HT-29 (cell line): ENCODE measurements at regions not wholly inside any gene's neighbourhood (a gene's known extent, or its start where the extent isn't known, plus 50 kb on each side); places are given as distances from the start of the nearest gene placed in this dataset.
"Not testable (repeated sequence)": the region's sequence is repeated elsewhere in the genome, so short reads cannot be mapped to it uniquely, and the experiment has no call there.

Source experiments
- DNase-seq: peaks from one replicate; pipeline ENCODE4 v3.0.0-alpha.2; 2015; ENCODE audit warnings: low spot score

DNA sequence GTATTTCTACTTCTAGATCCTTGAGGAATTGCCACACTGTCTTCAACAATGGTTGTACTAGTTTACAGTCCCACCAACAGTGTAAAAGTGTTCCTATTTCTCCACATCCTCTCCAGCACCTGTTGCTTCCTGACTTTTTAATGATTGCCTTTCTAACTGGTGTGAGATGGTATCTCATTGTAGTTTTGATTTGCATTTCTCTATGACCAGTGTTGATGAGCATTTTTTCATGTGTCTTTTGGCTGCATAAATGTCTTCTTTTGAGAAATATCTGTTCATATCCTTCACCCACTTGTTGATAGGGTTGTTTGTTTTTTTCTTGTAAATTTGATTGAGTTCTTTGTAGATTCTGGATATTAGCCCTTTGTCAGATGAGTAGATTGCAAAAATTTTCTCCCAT, 1447.0 kb downstream of the ZPLD1 start:
- not testable (repeated sequence) for DNase-seq

DNA sequence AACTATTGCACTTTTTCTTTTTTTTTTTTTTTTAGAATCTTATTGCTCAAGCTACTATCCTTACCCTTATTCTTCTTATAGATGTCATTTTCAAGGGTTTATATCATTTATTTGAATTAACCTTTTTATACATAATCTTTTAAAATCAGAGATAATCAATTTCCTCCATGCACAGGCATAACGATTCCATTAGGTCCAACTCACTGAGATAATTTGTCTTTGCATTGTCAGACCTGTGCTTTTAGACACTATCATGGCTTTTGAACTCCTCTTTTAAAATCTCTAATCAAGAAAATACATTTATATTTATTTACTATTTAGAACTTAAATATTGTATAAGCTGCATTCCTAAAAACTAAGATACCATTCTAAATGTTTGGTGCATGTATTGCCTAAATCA, 1454.9 kb downstream of the ZPLD1 start:
- no peak for DNase-seq

DNA sequence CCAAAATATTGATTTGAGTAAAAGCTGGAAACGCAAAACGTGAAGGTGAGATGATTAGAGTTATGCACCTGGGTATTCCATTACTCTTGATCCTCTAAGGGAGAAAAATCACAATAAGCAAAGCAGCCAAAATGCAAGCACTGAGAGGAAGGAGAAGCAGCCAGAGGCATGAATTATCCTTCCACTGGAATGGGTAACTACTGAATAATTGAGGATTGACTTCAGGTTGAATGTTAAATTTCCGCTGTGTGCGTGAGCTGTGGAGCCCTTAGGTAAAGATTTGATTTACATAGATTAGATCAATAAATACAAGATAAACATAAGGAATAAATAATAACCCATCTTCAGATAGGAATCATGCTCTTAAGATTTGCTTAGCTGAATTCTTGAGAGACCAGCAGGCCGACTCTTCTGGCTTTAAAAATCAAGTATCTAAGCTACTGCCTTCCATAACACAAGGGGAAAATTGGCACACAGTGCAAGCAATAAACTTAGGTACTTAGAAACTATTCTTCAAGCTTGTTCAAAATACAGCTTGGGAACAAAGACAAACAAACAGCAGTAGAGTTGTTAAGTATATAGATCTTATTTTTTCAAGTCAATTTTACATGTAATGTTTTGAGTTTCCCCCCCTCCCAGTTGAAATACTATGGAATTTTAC, 1459.5 kb downstream of the ZPLD1 start:
- no peak for DNase-seq

DNA sequence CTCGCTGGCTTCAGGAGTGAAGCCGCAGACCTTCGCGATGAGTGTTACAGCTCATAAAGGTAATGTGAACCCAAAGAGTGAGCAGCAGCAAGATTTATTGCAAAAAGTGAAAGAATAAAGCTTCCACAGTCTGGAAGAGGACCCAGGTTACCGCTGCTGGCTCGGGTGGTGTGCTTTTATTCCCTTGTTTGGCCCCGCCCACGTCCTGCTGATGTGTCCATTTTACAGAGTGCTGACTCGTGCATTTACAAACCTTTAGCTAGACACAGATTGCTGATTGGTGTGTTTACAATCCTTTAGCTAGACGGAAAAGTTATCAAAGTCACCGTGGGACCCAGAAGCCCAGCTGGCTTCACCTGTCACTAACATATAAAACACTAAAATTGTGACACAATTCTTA, 1464.5 kb downstream of the ZPLD1 start:
- DNase-seq = no peak

DNA sequence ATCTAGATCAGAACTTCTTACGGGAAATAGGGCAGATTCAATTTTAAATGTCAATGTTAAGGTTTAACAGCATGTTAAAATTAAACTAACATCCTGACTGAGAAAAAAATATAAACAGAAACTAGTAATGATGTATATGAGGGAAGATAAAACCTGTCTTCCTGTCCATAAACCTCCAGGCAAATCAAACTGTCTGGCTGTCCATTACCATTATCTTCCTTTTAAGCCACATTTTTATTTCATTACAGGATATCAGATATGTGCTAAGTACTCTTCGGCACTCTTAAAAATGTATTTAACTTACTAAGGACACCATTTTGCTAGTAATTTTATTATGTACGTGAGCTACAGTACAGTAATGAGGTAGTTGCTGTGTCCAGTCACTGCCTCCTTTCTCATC, 1461.7 kb upstream of the ALCAM start:
- no peak for DNase-seq

DNA sequence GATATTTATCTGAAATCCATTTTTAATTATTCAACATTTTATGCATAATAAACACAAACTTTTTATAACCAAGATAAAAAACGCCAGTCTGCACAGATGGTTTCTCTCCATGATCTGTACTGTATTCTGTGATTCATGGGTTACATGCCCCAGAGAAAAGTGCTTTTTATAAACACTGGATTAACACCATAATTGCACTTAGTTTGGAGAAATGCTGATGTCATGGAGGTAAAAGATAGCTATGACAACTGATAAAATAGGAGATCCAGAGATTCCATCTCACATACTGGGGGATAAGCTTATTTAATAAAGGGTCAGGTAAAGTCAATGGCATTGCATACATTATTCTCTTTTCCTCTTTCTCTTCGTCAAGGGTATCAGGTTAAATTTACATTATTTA, 1460.4 kb upstream of the ALCAM start:
- no peak for DNase-seq

DNA sequence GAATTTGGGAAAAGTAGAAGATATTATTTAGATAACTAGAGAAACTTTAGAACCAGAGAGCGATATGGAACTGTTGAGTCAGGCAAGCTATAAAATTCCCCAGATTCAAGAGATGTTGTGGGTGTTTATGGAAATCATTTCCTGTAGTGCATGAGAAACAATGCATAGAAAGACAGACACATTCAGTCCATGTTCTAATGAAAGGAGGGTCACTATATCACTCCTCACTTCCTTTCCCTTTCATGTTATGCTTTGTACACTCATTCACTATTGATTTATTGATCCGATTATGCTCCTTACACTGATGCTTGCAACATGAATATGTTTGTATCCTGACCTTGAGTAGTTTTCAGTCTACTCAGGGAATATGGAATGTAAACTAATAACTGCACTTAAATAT, 1459.9 kb upstream of the ALCAM start:
- no peak for DNase-seq

DNA sequence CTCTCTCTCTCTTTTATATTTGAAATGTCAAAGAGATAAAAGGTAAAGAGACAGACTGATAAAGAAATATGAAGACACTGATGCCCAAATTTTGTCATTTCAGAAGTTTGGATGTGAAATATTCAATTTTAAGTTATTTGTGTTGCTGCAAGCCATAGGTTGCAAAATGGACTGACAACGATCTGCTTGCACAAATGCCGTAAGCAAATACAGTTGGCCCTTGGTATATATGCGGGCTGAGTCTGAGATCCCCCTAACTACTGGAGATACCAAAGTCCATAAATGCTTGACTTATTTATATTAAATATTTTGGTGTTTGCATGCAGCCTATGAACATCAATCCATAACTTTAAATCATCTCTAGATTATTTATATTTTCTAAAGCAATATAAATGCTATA, 1459.1 kb upstream of the ALCAM start:
- no peak for DNase-seq

DNA sequence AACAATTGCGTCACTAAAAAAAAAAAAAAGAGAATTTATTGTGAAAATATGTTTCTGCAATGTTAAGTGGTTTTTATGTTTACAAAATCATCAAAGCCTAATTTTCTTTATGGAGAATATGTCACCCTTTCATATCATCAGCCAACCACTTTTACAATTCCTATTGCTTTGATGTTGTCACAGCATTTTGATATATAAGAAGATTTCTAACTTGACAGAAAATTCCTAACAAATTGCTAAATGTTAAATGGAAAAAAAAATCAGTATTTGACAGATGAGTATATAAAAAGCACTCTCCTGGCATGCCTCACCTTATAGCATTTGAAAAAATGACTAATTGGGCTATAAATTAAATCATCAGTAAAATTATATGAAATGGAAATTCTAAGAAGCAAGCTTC, 1457.3 kb upstream of the ALCAM start:
- no peak for DNase-seq

DNA sequence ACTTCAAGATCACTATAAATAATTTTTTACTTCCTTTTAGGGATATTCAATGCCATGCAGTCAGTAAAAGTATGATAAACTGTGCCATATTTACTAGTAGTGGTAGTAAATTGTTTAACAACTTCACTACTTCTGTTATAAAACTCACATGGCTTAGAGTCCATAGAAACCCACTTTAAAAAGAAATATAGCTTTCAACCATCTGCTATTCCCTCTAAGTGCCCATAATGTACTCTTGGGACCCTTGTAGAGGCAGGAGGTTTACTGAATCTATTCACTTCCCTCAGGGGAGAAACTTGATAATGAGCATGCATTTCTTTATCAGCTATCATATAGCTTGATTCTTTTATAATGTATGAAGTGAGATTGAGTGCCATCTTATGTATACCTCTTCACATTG, 1448.4 kb upstream of the ALCAM start:
- no peak for DNase-seq

DNA sequence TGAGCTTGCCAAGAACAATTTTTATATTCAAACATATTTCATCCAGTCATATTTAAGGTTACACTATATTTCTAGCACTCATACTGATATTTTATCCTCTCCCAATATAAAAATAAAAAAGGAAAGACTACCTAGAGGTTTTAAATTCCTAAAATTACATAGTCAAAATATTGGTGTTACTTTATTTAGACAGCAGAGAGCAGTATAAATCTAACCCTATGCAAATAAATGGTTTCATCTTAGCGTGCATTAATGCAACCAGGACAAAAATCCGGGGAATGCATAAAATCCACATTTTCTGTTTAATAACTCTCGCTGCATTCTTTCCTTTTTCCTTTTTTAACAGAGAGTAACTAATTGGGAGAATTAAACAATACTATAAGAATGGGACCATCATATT, 1447.4 kb upstream of the ALCAM start:
- no peak for DNase-seq

DNA sequence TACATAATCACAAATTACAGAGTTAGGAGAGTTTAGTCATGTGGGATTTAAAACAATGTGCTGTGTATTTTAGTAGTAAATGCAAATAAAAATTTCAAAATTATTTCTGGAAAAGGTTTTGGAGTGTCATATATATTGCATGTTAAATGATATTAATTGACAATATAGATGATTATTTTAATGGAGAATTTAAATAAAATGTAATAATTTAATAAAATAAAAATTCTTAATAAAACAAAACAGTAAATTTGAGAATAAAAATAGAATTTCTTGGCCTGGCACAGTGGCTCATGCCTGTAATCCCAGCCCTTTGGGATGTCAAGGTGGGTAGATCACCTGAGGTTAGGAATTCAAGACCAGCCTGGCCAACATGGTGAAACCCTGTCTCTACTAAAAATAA, 1442.8 kb upstream of the ALCAM start:
- DNase-seq = no peak

DNA sequence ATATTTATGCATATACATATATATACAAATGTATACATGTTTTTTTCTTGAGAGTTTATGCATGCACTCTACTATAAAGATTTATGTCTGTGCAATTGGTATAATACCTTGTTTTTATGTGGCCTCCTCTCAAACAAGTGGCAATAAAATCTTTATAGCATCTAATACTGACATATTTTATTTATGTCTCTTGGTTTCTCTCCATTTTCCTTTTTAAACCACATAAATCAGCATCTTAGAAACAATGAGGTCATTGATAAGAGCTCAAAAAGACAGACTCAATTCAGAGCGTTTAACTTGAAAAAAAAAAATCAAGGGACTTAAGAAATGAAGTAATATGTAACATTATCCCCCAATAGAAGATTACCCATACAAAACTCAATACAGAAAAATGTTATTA, 1442.2 kb upstream of the ALCAM start:
- DNase-seq = no peak

DNA sequence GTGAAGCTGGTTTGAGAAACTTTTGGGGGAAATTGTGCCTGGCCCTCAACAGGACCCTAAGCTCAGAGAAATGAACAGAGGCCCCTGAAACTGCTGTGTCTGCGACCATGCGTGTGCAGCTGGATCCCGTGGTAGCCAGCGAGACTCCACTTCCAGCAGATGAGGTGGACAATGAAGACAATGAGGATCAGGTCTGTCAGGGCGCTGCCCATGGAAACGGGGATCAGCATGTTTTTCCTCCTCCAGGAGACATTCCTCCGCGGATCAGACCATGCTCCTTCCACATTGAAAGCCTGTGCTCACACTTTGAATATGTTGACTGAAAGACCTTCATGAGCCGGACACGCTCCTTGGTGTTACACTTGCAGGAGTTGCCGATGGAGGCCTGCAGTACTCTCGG, 1439.8 kb upstream of the ALCAM start:
- DNase-seq = no peak

DNA sequence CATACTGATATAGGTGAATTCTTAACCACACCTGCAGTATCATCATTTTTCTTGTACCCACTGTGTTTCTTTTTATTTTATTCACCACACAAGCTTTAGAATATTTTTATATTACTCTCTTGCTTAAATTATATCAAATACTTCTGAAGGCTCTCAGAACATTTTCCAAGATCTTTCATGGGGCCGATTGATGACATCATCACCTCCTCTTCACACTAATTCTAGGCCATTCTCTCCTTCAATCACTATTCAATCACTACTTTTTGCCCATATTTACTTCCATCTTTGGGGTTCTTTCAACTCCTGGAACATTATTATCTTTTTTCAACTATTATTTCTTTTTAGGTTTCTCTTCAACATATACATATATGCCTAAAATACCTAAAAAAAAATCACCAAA, 1438.8 kb upstream of the ALCAM start:
- no peak for DNase-seq

DNA sequence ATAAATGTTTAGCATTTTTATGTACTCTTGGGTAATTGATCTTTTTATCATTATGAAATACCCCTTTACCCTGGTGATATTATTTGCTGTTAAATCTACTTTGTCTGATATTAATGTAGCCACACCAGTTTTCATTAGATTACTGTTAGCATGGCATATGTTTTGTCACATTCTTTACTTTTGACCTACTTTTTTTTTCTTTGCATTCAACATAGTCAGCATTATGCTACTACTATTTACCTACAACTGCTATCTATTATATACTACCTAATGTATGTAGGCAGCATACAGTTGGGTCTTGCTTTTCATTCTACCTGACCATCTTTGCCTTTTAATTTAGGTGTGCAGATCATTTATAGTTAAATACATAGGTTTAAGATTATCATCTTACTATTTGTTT, 1429.6 kb upstream of the ALCAM start:
- DNase-seq = no peak

DNA sequence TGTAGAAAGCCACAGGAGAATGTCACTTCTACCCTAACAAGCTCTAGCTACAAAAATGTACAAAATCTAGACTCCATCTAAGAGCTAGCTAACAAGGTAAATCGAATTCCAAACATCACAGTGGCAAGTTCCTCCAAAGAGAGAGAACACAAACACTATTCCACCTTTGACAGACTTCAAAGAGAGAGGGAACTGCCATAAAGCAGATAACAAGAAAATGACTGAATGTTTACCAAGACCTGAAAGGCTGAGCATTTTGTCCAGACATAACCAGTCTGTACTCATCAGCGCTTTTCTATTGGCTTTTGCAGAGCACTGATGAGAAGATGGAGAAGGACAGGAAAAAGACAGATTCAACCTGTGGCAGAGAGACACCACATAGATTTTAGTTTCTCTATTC, 1419.6 kb upstream of the ALCAM start:
- DNase-seq = no peak

DNA sequence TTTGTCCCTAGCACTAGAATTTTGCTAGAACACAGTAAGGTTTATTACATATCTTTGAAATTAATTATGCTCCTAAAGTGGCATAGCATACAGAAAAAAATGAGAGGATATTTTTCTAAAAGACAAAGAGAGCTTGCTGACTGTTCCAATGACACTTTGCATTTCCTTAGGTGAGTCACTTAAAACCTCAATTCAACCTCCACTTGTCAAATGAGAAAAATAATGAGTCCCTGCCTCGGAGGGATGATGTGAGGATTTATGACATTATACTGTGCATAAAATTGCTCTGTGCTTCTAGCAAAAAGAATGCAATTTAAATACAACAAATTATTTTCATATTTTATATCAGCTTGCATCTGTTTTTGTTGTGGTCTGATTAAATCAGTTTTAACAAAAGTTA, 1417.0 kb upstream of the ALCAM start:
- DNase-seq = no peak

DNA sequence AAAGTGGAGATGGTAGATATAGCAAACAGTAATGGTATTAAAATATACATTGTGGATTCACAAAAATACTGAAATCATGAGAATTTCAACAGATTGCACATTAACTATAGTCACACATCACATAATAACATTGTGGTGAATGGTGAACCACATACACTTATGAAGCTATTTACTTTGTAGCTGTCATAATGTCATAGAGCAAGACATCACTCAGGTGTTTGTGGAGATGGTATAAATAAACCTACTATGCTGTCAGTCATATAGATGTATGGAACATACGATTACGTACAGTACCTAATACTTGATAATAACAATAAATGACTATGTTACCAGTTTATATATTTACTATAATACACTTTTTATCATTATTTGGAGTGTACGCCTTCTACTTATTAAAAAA, 1416.0 kb upstream of the ALCAM start:
- DNase-seq = no peak

DNA sequence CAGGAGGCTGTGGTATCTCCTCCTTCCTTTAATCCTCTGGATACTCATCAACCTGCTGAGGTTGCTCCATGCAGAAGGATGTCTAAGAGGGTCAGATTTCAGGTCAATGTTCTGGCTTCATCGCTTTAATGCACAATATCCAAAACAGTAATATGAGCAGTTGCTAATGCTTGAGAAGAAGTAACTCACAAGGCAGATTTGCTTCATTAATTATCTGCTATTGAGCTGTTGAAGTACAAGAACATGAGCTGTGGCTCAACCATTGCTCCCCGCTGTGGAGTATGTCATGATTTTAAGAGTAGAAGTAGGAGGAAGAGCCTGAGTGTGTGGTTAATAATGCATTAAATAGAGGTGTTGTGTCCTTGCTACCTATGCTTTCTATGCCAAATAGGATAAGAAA, 1412.9 kb upstream of the ALCAM start:
- DNase-seq = no peak

DNA sequence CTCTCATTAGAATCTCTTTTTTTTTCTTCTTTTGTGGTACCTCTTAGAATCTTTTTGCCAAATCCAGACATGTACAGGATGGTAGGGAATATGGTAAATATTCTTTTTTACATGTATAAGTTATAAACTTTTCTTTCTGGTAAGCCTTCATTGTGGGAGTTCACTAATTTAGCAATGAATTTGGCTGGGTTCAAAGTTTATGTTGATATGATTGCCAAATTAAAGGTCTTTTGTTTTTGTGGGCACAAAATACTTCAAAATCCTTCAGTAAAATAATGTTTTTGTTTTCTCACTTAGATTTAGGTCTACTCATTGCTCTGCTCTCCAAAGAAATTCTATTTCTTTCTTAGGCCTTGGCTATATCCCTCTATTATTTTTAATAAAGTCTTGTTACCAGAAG, 1405.9 kb upstream of the ALCAM start:
- DNase-seq = no peak

DNA sequence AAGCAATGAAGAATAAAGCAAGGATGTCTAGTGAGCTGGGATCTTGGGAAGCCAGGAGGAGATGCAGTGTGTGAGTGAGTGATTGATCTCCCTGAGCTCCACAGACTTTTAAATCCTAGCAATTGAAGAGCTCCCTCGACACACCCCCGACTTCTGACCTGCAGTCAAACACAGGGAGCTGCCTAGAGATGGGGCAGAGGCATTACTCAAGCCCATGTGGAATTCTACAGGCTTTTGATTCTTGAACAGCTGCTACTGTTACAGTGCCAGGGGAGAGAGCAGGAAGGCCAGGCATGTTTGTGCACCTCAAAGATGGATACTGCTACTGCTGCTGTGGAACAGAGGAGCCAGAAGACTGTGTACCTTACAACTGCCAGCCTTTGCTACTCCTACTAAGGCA, 1403.1 kb upstream of the ALCAM start:
- no peak for DNase-seq

DNA sequence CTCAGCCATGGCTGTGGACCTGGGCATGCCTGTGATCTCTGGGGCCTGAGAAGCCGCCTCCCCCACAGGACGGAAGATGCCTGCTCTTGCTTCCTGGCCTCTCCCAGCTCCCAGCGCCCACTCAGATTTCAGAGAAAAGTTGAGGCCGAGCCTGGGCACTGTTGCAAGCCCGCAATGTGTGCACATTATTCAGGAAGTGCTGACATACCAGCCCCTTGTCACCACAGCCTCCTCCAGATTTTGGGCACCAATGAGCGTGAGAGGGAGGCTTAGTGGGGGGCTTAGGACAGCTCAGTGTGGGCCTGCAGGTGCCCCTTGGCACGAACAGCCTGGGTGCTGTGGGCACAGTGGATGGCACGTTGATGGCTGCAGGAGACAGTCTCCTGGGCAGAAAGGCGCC, 1400.9 kb upstream of the ALCAM start:
- DNase-seq = no peak

DNA sequence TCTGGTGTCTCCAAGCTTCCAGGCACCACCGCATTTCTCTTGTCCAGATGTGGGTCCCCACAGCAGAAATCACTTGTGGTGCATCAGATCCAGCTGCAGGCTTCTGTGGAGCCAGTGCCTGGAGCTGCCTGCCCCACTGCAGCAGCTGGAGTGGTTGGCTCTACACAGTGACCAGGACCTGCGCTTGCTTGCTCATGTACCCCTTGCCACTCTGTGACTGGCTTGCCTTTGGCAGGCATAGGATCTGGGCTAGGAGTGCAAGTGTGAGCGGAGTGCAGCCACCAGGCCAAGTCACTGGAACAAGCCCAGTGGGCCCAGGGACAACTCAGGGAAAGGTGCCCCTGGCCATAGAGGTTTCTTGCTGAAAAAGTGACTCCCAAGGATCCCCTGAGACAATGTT, 1400.0 kb upstream of the ALCAM start:
- no peak for DNase-seq

DNA sequence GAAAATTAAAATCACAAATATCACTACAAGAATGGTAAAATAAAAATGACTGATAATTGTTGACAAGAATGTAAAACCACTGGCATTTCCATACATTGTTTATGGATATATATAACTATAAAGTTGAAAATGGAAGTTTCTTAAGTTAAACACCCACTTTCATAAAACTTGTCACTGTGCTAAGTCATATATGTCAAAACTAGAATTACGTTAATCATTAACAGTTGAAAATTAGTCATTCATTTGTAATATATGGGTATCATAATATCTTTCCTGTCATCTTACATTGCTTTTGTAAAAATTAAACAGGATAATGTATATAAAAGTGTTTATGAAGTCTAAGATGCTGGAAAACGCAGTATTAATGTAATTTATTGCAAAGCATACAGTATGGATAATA, 1398.6 kb upstream of the ALCAM start:
- no peak for DNase-seq
